BJ (cell line): ENCODE measurements at regions not wholly inside any gene's neighbourhood (a gene's known extent, or its start where the extent isn't known, plus 50 kb on each side); places are given as distances from the start of the nearest gene placed in this dataset. TPM values are rescaled to one million over a fixed set of nuclear protein-coding genes. Genes with fewer than 3 reads are reported as not detected.
"Not testable (repeated sequence)": the region's sequence is repeated elsewhere in the genome, so short reads cannot be mapped to it uniquely, and the experiment has no call there.

ENCODE experiments used
- CTCF ChIA-PET: fragments of 350-600 bp; formaldehyde crosslinking; extraction: SDS; loops from one replicate; lab custom pipeline; 2021; ENCODE audit warnings: antibody characterized with exemption, inconsistent platforms; lab: Yijun Ruan, JAX
- POLR2A ChIA-PET: fragments of 300-600 bp; sonication (Branson Sonifier 250); formaldehyde crosslinking; extraction: SDS; loops from one replicate; lab custom pipeline; 2021; ENCODE audit warnings: antibody characterized with exemption; lab: Charles Lee
- DNase-seq: peaks from one replicate; pipeline ENCODE4 v3.0.0-alpha.2; 2011; ENCODE audit warnings: low read depth
- H3K27me3 ChIP-seq: 2 replicates; pipeline ENCODE4 v1.6.0; 2011; ENCODE audit warnings: low read length; ENCODE audit not compliant: control insufficient read depth, insufficient read depth
- H3K36me3 ChIP-seq: 2 replicates; pipeline ENCODE4 v1.5.1; 2011; ENCODE audit warnings: low read length; ENCODE audit not compliant: control insufficient read depth, insufficient read depth
- H3K4me3 ChIP-seq: 2 replicates; pipeline ENCODE4 v1.5.1; 2011; ENCODE audit warnings: low read depth, mild to moderate bottlenecking, control low read depth, low read length
- CTCF ChIP-seq: IDR thresholded peaks from 2 replicates; pipeline ENCODE4 v1.5.1; 2011; ENCODE audit warnings: low read depth, mild to moderate bottlenecking, control low read depth, inconsistent platforms, low read length, moderate library complexity; ENCODE audit not compliant: insufficient read depth
- small RNA-seq: library from RNA; depleted of rRNA; stranded (forward); fragments of <200 nt; gene quantifications from one replicate; pipeline ENCODE3, GENCODE V24; 2012; ENCODE audit warnings: low replicate concordance, low read depth; ENCODE audit not compliant: insufficient read length

- POLR2A ChIA-PET = no interaction called here
- DNase-seq = no peak
- no peaks in the 10 kb centered on the region for H3K27me3 ChIP-seq
- no peak for TF ChIP-seq CTCF
- H3K4me3 ChIP-seq = no peak overlapping the region
- H3K36me3 ChIP-seq = no peaks in the 10 kb centered on the region
- CTCF ChIA-PET = no interaction called here
These were observed 188.7 kb downstream of the UBE3A start for GRCh38 chr15:25250011-25250596.

- H3K36me3 ChIP-seq = no peaks in the 10 kb centered on the region
- DNase-seq = no peak
- H3K27me3 ChIP-seq = no peaks in the 10 kb centered on the region
- ChIA-PET CTCF (no interaction called here), POLR2A (no interaction called here)
- no peak for TF ChIP-seq CTCF
- H3K4me3 ChIP-seq = no peak overlapping the region
These were observed 187.8 kb downstream of the UBE3A start for GRCh38 chr15:25250906-25251622.

GRCh38 chr15:25251700-25252390 is 187.0 kb downstream of the UBE3A start:
- TF ChIP-seq CTCF = no peak
- ChIA-PET CTCF (no interaction called here), POLR2A (no interaction called here)
- no peaks in the 10 kb centered on the region for H3K36me3 ChIP-seq
- H3K27me3 ChIP-seq = no peaks in the 10 kb centered on the region
- DNase-seq = no peak
- H3K4me3 ChIP-seq = no peak overlapping the region

GRCh38 chr15:25253048-25253973 is 185.5 kb downstream of the UBE3A start:
- POLR2A ChIA-PET, H3K36me3 ChIP-seq, H3K4me3 ChIP-seq, H3K27me3 ChIP-seq, DNase-seq: not testable (repeated sequence)
- CTCF ChIA-PET = interaction anchor here (0.6 kb wide), 1 partner anchor 213 kb away, joined by 3 read pairs; no protein-coding TSS in a partner anchor

- no peak for TF ChIP-seq CTCF
- ChIA-PET CTCF (no interaction called here), POLR2A (no interaction called here)
- Histone ChIP-seq H3K4me3 (no peak overlapping the region), H3K36me3 (no peaks in the 10 kb centered on the region), H3K27me3 (no peaks in the 10 kb centered on the region)
- no peak for DNase-seq
These were observed 170.7 kb downstream of the UBE3A start for GRCh38 chr15:25268166-25268565.

Small RNA genes in the stretch of these regions (small RNA-seq; reads per million reads assigned to genes)
- not detected for gene RF00105
- not detected for gene SNORD115-1
- gene SNORD115-10 = not detected
- not detected for gene SNORD115-11
- not detected for gene SNORD115-12
- not detected for gene SNORD115-14
- gene SNORD115-15 = not detected
- not detected for gene SNORD115-16
- gene SNORD115-17 = not detected
- gene SNORD115-18 = not detected
- not detected for gene SNORD115-19
- not detected for gene SNORD115-2
- not detected for gene SNORD115-20
- not detected for gene SNORD115-21
- not detected for gene SNORD115-22
- gene SNORD115-23 = not detected
- not detected for gene SNORD115-24
- gene SNORD115-25 = not detected
- not detected for gene SNORD115-27
- gene SNORD115-28 = not detected
- gene SNORD115-29 = not detected
- gene SNORD115-3 = not detected
- not detected for gene SNORD115-30
- gene SNORD115-31 = not detected
- gene SNORD115-32 = not detected
- not detected for gene SNORD115-33
- gene SNORD115-34 = not detected
- gene SNORD115-35 = not detected
- gene SNORD115-36 = not detected
- not detected for gene SNORD115-37
- gene SNORD115-38 = not detected
- gene SNORD115-39 = not detected
- gene SNORD115-4 = not detected
- gene SNORD115-40 = not detected
- gene SNORD115-41 = not detected
- not detected for gene SNORD115-42
- not detected for gene SNORD115-43
- not detected for gene SNORD115-44
- gene SNORD115-45 = not detected
- not detected for gene SNORD115-46
- gene SNORD115-47 = not detected
- not detected for gene SNORD115-5
- not detected for gene SNORD115-6
- gene SNORD115-7 = not detected
- not detected for gene SNORD115-8
- gene SNORD115-9 = not detected
- not detected for gene SNORD116-1
- gene SNORD116-10 = not detected
- not detected for gene SNORD116-11
- not detected for gene SNORD116-12
- not detected for gene SNORD116-13
- gene SNORD116-14 = not detected
- gene SNORD116-15 = not detected
- not detected for gene SNORD116-16
- gene SNORD116-17 = not detected
- not detected for gene SNORD116-18
- not detected for gene SNORD116-19
- not detected for gene SNORD116-2
- gene SNORD116-22 = not detected
- gene SNORD116-23 = not detected
- gene SNORD116-24 = not detected
- 1.9 reads per million for gene SNORD116-25
- not detected for gene SNORD116-29
- gene SNORD116-3 = not detected
- gene SNORD116-30 = not detected
- gene SNORD116-5 = not detected
- not detected for gene SNORD116-6
- gene SNORD116-7 = not detected
- not detected for gene SNORD116-8
- not detected for gene SNORD116-9
